Fibroblast of skin of right biceps (primary cell): ENCODE measurements at regions not wholly inside any gene's neighbourhood (a gene's known extent, or its start where the extent isn't known, plus 50 kb on each side); places are given as distances from the start of the nearest gene placed in this dataset.
"Not testable (repeated sequence)": the region's sequence is repeated elsewhere in the genome, so short reads cannot be mapped to it uniquely, and the experiment has no call there.

Experiments
- DNase-seq: peaks from one replicate; pipeline ENCODE4 v3.0.0-alpha.2; 2013

- DNase-seq: no peak
Observed at GRCh38 chr10:125231813-125232475, 71.6 kb upstream of the CTBP2 start.

DNA sequence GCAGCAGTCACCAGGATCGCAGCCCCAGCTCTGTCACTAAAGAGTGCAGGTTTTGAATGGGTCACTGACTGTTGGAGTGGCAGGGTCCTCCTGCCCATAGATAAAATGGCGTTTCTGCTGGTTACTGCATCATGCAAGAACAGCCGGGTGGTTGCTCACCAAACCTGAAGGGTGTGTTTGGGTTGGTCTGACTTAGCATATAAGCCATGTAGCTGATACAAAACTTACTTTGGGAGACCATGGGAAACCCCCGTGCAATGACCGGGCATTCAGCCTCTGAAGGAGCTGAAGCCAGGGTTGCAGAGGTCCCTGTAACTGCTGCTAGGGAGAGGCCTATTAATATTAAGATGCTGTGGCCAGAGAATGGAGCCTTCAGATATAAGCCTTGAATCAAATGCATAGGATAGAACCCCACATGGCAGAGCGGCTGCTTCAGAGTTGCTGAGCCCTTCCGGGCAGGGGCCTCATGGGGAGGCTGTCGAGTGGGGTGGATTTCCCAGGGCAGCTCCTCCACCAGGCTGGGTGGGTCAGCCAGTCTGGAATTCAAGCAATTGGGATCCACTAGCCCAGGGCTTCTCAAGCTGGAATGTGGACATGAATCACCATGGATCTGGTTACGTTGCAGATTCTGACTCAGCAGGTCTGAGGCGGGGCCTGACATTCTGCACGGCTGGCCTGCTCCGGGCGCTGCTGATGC lies 70.9 kb upstream of the CTBP2 start:
- peak; percentile 96 for DNase-seq

GRCh38 chr10:125230251-125230650 lies 69.9 kb upstream of the CTBP2 start:
- DNase-seq: no peak

DNA sequence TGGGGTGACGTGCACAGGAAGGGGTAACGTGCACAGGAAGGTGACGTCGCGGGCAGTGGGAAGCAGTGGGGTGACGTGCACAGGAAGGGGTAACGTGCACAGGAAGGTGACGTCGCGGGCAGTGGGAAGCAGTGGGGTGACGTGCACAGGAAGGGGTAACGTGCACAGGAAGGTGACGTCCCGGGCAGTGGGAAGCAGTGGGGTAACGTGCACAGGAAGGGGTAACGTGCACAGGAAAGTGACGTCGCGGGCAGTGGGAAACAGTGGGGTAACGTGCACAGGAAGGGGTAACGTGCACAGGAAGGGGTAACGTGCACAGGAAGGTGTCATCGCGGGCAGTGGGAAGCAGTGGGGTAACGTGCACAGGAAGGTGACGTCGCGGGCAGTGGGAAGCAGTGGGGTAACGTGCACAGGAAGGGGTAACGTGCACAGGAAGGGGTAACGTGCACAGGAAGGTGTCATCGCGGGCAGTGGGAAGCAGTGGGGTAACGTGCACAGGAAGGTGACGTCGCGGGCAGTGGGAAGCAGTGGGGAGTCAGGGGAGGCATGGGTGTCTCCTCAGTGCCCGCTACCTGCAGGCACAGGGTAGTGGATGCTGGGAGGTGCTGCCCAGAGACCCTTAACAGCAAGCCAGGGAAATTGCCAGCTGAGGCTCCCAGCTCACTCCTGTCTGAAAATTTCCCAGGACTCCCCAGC lies 68.0 kb upstream of the CTBP2 start:
- not testable (repeated sequence) for DNase-seq

GRCh38 chr10:125227546-125227945 lies 67.2 kb upstream of the CTBP2 start:
- no peak for DNase-seq

DNA sequence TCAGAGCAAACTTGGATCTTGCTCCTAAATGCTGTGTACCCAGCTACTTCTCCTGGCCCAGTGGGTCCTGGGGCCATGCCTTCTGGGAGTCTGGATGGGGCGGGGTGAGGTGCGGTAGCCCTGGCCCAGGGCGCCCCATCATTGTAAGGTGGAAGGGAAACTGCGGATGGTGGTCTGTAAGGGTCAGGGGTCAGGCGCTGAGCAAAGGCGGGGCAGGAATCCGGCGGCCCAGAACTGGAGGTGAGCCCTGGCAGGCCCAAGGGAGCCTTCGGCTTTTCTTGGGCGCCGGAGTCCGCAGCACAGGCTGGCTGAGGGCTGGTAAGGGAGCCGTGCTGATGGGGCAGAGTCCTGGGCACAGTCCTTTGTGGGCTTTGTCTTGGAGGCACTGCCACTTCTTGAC lies 66.5 kb upstream of the CTBP2 start:
- no peak for DNase-seq

DNA sequence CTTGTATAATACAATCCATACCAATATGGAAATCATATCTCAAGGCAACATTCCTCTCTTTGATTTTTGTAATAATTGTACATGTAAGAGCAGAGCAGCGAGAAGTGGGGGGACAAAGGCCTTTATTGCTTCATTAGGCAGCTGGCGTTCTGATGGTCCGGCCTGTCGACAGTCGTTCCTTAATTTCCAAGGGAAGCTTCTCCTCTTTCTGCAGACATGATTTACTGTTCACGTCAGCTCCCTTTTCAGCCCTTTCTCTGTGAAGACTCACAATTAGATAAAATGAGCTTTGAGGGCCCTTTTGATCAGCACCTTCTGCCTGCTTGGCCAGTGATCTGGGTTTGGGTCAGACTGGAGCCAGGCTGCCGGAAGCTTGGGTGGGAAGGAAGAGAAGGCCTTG lies 65.6 kb upstream of the CTBP2 start:
- no peak for DNase-seq

- no peak for DNase-seq
Observed at GRCh38 chr10:125225051-125225450, 64.7 kb upstream of the CTBP2 start.

DNA sequence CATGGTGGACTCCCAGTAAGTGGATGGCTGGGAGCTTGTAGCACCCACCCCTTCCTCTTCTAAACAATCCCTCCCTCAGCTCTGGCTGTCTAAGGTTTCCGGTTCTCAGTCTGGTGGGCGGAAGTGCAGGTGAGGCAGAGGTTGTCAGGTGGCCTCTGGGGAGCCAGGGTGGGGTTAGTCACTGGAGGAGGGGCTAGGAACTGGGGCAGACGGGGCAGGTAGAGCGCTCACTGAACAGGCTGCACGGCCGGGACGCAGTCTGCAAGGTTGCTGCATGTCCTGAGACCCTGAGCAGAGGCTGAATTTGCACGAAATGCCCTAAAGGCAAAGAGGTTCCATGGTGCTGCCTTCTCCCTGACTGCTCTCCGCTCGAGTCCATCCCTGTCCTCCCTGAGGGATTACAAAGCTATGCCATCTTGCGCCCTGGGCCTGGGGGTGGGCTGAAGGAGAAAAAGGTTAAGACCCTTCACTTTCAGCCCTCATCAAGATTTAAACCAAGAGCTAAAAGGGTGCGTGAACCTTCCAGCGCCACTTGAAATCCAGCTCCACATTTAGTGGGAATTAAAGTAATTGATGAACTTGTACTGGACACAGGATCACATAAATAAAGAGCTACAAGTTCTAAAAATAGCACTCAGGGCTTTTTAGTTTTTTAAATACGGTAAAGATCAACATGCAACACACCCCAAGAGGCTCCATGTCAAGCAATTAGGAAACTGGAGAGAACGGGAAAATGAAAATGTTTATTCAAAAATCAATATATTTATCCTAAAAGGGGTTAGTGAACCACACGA lies 62.3 kb upstream of the CTBP2 start:
- no peak for DNase-seq

DNA sequence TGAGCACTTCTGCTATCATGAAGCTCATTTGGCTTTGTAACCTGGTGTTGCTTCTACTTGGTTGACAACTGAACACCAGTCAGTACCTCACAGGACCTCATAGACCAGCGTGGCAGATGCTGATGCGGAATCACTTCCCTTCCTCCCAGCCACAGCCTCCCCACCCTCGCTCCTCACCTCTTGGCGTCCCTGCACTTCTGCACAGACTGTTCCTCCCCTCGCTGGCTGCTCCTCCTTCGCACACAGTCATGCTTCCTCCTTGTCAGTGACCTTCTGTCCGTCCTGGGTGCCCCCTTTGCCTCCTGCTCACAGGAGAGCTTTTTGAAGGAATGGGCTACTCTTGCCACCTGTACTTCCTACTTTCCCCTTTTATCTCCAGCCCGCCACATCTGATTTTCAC lies 61.4 kb upstream of the CTBP2 start:
- DNase-seq: no peak

DNA sequence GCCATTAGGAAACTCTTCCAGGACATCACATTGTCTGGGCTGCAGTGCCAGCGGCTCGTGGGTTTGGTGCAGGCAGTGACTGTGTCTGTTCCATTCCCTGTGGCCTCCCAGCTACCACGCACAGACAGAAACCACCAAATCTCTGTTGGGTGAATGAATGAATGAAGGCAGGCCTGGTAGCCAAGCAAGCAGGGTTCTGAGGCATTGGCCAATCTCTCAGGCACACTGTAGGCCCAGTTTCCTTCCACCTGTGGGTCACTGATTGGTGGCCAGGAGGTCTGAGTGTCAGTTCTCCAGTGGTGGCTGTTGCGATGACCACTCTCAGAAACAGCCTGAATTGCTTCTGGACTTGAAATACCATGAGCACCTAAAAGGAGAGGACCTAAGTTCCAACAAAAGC lies 59.4 kb upstream of the CTBP2 start:
- no peak for DNase-seq

DNA sequence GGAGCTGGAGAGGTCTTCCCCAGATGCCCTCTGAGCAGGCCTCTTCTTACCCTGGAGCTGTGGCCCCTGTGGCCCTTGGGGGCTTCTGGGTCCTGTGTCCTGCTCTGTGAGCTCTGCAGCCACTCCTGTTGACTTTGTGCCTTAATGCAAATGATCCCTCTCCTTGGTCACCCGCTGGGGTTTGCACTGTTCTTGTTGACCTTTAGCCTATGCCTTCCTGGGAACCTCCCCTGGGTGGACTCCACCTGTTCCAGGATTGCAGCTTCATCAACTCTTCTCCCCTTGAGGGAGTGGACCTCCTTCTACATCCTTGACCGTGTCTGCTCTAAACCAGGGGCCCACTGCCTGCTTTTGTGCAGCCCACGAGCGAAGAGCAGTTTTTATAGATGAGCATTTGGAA lies 58.6 kb upstream of the CTBP2 start:
- DNase-seq: no peak

GRCh38 chr10:125217990-125218675 lies 57.8 kb upstream of the CTBP2 start:
- DNase-seq: peak; percentile 20

- no peak for DNase-seq
Observed at GRCh38 chr10:125216861-125217260, 56.5 kb upstream of the CTBP2 start.

DNA sequence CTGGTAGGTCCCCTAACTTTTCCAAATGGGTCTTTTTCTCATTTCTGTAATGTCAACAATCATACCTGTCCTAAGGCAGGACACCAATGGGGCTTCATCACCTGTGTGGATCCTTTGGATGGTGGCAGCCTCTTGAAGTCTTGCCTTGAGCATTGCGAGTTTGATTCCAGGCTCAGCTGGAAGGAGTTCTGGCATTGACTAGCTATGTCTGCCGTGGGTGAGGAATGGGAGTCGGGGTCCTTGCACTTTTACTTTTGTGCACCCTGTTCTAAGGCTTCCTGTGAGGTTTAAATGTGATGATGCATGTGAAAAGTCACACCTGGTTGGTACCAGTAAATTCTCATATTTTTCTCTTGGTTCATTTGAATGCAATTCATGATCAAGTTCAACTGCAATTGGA lies 55.9 kb upstream of the CTBP2 start:
- no peak for DNase-seq

- DNase-seq: no peak
Observed at GRCh38 chr10:125214283-125214570, 53.9 kb upstream of the CTBP2 start.

DNA sequence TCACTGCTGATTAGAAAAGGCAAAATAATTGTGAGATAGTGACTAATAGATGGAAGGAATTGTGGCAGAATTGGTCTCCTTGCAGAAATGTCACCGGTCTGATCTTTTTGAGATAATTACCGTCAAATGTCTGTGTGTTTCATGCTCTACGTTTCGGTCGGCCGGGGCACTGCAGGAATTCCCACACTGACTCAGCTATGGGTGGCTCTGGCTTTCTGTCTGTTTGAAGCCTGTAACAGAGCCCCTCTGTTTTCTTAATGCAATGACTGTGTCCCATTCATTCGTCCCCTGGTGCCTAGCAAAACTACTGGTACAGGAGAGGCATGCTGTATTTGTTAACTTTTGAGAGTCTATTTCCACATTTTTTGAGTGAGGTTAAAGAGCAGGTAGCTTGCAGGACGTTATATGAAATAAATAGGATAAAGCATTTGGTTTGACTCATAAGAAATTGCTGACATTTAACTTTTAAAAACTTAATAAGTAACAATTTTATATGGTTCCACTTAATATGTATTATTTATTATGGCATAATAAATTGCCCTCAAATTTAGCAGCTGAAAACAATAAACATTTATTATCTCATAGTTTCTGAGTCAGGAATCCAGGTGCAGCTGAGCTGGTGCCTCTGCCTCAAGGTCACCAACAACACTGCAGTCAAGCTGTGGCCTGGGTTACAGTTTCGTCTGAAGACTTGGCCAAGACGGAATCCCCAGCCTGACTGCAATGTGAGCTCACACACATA lies 53.3 kb upstream of the CTBP2 start:
- no peak for DNase-seq

- no peak for DNase-seq
Observed at GRCh38 chr10:125212150-125212809, 51.9 kb upstream of the CTBP2 start.
